Inflammatory macrophage (primary cell): ENCODE measurements at regions not wholly inside any gene's neighbourhood (a gene's known extent, or its start where the extent isn't known, plus 50 kb on each side); places are given as distances from the start of the nearest gene placed in this dataset.

Experiments used
- DNase-seq, 2 donors: peaks; one replicate each; pipeline ENCODE4 v3.0.0-alpha.2; 2020 to 2022

DNA sequence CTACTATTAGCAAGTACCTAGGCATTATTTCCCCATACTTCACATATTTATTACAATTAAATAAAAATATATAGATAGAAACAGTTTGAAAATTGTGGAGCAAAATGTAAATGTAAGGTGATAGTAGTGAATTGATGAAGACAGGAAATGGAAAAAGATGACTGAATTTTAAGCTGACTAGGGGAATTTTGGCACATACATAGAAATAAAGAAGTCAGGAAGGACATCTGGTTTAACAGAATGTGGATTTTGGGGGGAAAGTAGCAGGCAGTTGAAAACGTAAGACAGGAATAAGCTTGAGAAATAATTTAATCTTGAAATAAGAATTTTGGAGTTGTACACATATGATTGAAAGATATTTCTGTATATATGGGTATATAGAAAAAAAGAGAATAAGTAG, 701.7 kb upstream of the CITED2 start:
- DNase-seq: no peak

DNA sequence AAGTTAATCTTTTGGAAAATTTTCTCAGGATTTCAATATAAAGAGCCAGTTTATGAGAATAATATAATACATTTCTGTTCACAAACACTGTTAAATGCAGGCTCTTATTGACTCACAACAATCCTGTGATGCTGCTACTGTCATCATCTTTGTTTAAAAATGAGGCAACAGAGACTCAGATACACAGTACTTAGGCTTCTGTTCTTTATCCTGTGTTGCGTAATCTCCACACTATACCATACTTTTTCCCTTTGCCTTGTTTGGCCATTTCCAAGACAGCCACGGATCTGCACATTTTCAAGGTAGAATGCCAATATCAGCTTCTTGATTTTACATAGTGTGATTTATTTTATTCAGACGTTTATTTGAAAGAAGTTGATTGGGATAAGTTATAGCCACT, 699.0 kb upstream of the CITED2 start:
- peak; percentile 21 to 54 for DNase-seq

DNA sequence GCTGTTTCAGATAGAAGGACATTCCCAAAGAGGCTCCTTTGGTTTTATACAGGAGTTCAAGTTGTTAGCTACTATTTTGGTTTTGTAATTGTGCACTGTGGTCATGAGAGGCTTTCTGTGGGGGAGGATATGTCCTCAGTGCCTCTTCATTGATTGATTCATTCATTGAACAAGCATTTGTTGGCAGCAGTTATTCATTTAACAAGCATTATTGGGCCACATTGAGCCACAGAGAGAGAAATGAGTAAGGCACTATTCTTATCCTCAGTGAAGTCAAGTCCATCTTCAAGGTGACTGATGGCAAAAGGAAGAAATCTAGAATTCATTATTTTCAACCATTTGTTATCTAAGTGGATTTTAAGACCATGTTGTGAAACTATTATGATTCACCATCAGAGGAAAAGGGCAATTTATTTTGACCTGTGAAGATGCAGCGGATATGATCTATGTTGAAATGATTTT, 697.2 kb upstream of the CITED2 start:
- DNase-seq: no peak

DNA sequence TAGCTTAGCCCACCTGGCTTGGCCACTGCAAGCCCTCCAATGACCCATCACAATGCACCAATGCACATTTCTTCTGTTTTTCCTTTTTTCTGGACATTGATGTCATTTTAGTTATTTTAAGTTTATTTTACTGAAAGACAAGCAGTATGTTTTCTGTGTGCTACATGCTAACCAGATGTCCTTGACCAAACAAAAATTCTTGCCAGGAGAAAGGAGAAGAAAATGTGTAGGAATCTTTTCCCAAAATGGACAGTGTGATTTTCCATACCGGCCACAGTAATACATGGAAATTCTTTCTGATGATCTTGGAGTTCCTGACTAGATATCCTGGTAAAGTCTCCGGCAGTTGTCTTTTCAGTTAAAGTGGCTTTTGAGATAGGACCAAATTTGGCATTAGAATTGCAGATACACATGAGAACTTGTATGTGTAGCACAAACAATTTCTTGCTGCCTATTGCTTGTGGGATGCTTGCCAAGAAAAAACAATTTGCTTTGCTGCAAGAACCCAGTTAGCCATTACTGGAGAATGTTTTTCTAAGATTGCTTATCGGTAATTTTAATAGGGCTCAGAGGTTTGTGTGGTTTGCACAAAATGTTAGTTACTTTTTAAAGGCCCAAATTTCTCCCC, 696.5 kb upstream of the CITED2 start:
- DNase-seq: no peak

DNA sequence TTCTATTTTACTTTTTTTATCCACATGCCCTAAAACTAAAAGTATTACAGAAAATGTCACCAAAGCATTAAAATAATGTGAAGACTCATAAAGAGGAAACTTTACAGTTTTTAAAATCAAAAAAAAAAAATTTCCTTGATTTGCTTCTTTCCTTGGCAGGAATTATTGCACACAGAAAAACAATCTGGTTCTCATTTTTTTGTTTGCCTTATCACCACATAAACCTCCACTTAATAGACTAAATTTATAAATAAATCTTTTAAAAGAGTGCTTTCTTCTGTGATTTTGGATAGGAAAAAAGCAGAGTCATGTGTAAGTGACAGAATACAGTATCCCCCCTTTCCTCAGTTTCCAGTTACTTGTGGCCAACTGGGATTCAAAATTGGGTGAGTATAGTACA, 695.1 kb upstream of the CITED2 start:
- DNase-seq: no peak

DNA sequence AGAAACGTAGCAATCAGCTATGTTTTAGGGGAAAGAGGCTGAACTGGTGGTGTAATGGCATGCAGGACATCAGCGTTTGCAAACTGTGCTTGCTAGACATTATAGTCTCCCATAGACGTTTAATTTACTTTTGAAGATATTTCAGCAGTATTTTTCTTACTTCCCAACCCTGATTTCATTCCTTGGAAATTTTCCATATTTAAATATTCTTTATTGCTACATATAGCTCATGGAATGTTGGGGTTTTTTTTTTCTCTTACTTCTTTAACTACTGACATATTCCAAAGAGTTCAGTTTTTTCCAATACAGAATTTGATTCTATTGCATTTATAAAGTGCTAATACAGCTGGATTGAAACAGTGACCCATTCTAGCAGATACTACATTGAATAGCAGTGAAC, 694.4 kb upstream of the CITED2 start:
- no peak for DNase-seq

DNA sequence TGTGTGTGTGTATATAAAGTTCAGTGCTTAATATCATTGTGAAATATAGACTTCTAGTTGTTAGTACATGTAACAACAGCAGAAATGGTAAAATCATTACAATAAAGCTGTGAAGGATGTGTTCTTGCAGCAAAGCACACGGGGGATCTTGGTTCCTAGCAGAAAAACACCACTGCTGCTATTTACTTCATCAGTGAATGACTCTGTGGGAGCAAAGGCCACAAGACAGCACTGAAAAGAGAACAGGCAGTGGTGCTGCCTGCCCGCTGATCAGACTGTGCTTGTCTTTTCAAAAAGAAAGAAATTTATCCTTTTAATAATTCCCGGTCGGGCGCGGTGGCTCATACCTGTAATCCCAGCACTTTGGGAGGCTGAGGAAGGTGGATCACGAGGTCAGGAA, 689.9 kb upstream of the CITED2 start:
- no peak for DNase-seq

DNA sequence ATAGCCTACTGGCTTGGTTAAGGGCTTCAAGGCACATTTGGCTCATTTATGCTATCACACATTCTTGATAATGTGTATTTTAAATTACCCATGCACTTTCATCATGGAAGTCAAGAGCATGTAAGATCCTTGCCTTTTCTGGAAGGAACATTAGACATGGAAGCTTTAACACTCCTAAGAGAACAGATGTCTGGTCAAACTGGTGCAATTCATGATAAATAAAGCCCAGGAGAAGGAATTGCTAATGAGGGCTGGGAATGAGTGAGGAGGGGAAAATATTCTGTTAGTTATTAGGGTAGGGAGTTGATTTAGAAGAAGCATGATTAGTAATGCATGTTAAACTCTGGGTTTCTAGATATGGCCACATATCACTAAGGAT, 688.6 kb upstream of the CITED2 start:
- no peak for DNase-seq

DNA sequence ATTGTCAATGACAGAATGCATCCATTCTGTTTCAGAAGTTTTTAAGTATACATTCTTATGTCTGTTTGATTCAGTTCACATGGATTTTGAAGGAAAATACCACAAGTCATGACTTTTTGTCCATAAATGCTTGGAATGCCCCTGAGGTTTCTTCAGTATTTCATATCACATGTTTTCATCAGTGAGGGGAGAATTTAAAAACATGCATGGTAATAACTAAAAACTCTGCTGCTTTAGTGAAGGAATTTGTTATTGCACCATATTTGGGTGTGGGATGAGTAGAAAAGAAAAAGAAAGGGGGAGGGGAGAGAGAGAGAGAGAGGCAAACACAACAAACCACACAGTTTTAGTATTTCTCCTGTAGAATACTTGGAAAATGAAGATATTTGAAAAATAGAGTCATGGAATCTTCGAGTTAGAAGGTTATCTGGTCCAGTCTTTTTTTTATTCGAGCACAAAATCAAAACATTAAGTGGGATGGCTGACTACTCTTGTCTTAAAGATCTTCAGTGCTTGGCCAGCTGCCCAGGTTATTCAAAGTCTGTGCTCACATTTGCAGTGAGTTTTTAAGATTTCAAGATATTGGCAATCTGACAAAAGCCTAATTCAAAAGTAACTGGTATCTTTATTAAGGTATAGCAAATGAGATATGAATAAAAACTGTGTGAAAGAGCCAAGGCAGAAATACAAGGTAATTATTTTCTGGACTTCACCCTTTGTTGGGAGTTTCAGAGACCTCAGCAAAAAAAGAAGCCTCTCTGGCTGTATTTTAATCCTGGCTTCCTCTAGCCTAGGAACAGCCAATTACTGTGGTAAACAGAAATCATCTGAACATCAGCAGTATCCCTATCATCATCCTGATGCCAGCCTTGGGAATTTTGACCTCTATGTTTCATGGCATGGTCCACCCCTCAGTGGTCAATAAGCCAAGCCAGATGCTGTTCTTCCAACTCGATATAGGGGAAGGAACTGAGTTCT, 687.9 kb upstream of the CITED2 start:
- no peak for DNase-seq

DNA sequence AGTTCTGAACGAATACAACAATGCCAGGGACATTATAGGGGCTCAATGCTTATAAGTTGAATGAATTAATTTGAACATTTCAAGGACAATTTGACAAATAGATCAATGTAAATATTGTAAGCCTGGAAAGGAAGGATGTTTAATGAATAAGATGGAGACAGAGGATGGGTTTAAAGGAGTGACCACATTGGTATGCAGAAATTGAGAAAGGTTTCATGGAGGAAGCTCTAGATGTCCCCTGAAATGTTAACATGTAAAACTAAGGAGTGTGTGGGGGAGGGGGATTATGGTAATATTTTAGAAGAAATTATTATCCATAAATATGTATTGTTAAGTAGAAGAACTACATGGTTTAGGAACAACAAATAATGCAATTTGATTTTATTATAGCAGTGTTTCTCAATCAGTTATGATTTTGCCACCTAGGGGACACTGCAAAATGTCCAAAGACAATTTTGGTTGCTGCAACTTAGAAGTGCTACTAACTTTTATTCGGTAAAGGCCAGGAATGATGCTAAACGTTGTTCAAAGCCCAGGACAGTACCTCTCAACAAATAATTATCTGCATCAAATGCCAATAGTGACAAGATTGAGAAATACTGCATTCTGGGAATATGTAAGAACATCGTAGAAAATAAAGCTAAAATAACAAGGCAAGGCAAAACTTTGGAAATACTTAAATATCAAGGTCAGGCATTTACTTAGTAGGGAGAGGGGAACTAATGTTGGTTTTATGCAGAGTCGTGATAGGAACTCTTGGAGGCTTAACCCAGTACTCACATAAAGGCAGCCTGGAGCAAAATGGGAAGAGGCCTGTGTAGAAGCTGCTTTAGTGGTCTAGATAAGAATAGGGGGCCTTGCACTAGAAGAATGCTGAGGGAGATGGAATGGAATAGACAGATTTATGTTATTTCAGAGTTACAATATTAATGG, 686.9 kb upstream of the CITED2 start:
- DNase-seq: no peak

DNA sequence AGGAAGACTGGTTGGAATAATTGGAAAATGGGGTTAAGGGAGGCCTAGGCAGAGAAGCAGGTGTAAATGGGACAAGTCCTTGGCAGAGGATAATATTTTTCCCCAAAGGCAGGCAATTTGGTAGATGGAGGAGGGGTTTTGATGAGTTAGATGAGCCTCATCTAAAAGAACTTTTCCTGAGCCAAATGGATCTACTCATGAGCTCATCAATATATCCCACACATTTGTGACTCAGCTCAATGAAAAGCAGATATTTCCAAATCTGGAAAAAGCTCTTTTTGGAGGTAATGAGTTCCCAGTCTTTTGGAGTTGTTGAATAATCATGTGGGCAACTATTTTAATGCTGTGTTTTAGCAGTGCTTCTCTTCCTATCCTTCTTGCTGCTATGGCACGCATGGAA, 685.5 kb upstream of the CITED2 start:
- no peak for DNase-seq

DNA sequence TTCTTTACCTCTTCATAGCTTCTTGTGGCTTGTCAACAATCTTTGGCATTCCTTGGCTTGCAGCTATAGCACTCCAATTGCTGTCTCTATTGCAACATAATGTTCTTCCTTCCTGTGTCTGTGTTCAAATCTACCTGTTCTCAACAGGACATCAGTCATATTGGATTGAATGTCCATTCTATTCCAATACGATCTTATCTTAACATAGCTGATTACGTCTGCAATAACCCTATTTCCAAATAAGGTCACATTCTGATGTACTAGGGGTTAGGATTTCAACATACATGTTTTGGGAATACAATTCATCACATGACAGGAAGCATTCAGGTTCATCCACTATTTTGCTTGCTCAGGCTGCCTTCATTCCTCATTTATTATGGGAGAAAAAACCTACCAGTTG, 684.4 kb upstream of the CITED2 start:
- no peak for DNase-seq

DNA sequence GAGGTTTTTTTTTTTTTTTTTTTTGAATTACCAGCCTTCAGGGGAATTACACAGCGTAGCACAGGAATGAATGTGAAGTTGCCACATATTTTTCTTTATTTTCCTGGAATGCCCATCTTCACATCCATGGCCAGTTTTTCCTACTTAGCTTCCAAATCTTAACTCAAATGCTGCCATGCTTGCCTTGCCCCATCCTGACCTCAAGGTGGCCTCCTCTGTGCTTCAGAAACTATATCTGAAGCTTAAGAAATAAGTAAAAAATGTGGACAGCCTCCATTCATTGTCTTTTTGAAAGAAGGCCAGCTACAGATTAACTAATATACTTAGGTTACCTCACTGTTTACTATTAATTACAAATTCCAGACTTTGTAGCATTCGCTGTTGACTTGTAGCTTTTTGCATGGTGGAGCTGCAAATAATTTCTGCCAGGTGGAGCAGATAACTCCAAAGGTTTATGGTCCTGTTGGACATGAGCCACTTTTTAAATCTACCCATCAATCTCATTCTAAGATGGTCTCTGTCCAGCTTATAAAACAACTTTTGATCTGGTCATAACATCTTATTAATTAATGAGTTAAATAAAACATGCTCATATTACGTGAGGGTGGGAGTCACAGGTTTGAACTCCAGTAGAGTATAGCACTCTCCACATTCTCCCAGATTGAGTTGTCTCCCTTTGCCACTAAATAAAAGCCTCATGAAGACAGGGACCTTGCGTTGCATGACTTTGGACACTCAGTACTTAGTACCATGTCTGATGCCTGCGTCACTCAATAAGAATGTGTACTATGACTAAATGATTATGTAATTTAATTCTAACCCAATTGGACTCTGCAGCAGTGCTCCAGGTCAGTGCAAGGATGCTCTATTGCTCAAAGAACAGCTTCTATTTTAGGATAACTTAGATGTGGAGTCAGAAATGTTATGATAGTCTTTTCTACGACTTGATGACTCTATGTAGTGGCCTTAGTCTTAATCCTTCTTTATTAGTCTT, 678.6 kb upstream of the CITED2 start:
- DNase-seq: peak in 1 of 2 donors; percentile 35

DNA sequence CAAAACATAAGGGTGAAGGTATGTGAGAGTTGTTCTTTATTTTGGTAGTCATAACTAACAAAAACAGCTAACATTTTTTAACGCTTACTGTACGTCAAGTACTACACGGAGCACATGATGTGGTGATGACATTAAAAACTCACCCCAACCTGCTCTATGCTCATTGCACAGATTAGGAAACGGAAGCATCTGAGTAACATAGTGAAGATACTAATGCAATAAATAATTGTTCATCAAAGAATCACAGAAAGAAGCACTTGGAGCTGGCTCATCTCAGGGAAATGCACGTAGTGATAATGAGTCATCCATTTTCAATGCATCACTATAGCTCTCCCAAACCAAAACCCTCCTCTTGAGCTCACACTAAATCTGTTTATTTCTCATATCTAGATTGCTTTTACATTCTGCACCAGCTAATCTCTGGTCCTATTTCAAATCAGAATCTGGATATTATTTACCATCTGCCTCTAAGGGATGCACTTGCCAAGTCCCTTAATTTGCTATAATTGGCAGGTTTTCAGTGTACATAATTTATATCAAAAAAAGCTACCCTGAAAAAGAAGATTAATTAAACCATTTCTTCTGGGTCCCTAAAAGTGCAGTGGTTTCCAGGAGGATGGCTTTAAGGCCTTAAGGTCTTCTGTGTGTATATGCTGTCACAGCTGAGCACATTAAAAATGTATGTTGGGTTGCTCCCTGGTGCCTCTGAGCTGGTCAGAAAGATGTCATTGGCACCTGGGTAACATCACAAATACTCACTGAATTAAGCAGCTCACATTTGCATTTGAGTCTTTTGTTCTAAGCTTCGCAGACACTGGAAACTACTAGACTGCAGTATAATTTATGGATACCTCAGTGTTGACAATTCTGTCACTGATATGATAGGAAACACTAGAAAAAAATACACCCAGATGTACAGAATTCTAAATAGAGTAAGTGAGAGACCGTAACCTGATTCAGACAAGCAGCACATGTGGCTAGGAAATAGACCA, 677.4 kb upstream of the CITED2 start:
- DNase-seq: no peak

DNA sequence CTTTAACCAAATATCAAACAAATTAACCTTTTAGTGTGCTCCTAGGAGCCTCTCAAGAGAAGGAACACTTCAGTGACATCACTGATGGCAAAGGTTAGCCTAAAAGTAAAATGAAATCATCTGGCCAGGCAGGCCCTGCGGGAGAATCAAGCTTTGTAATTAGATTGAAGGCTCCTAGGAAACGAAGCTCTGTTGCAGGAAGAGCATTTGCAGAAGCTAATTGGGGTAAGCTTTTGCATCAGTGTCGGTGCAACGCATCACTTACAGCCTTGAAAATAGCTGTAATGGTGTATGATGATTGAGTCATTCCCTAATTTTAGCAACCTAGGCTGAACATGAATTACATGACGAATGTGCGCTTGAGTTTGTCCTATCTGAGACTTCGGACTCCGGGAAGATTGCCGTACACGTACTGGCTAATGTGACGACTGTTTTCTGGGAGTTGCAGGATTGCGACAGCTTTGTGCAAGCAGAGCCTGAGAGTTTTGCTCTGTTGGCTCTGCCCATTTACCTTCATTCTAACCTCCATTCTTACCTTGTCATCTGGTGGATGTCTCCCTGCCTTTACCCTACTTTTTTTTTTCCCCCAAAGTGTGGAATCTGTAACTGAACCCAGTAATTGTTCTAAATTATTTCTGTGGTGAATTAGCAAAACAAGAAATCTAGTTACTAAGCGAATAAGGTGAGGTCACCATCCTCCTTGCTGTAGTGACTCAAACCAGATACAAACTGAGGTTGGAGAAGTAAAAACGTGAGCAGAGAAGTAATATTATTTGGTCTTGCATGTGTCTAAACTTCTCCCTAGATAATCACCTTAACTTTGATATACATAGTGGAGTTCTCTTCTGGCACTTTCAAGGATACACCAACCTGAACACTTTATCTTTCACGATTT, 675.9 kb upstream of the CITED2 start:
- DNase-seq: no peak

DNA sequence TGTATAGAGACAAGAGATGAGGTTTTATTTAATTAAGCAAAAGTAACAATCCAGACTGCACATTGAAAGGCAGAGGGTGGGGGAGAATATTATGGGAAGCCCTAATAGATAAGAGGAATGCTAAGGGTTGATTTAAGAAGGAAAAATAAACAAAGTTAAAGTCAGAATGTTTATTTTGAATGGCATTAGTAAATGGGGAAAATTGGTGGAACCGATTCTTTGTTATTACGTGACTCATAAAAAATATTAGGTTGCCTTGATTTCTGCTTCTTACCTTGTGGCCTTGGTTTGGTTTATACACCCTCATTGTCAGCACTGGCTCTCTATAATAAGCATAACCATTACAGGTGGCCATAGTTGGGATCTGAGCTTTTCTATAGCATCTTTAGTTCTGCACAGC, 674.8 kb upstream of the CITED2 start:
- no peak for DNase-seq

DNA sequence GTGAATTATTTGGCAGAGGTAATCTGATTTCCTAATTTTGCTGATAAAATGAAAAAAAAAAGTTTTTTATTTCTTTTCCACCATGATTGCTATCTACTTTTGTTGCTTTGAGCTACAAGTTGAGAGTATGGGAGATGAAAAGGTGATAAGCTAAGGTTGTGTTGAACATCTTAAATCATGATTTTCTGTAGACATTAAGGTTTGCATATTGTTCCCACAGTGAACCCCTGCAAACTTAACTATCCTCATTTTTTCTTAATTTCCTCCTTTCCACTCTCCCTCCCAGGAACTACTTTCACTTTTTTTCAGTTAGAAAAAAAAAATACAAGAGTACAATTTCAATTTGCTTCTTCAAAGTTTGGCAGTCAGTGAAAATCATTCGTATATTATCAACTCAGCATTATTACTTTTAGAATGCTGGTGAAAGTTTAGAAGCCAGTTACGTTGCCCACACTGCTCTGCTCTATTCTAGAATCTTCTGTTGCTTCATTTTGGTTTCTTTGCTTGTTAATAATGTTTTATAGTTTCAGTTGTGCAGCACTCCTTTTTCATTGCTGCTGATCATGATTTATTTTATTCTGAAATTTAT, 673.8 kb upstream of the CITED2 start:
- DNase-seq: no peak

DNA sequence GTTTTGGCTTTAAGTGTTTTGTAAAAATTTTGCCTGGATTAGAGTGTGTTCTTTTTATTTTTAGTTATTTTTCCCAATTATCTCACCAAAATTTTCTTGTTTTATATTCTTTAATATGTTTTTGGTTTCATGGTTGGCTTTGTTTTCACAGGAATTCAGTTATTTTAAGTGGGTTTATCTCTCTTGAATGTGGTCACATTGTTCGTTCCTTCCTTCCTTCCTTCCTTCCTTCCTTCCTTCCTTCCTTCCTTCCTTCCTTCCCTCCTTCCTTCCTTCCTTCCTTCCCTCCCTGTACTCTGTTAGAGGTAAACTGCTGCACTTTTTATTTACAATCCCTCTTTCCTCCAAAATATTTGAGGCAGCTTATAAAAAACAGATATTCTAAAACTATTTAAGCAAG, 672.9 kb upstream of the CITED2 start:
- DNase-seq: no peak
